Esophagus (tissue), 2 donors: ENCODE measurements at regions not wholly inside any gene's neighbourhood (a gene's known extent, or its start where the extent isn't known, plus 50 kb on each side); places are given as distances from the start of the nearest gene placed in this dataset.

Source experiments
- H3K27ac ChIP-seq, 2 donors: one replicate each; pipeline ENCODE4 v1.5.1; 2013; ENCODE audit warnings: low read depth in 2 of 2, mild to moderate bottlenecking in 2 of 2, inconsistent platforms in 1 of 2, low read length in 1 of 2, moderate library complexity in 1 of 2
- H3K27me3 ChIP-seq, 2 donors: one replicate each; pipeline ENCODE4 v1.6.1; 2013; ENCODE audit warnings: low read length in 2 of 2, control low read depth in 1 of 2, mild to moderate bottlenecking in 1 of 2; ENCODE audit not compliant: insufficient read depth in 2 of 2, control insufficient read depth in 1 of 2
- H3K36me3 ChIP-seq, 2 donors: one replicate each; pipeline ENCODE4 v1.6.1; 2013; ENCODE audit warnings: low read length in 1 of 2; ENCODE audit not compliant: control insufficient read depth in 2 of 2, insufficient read depth in 2 of 2
- H3K4me1 ChIP-seq, 2 donors: one replicate each; pipeline ENCODE4 v1.6.1; 2013; ENCODE audit warnings: low read length in 1 of 2; ENCODE audit not compliant: control insufficient read depth in 2 of 2, insufficient read depth in 2 of 2
- H3K4me3 ChIP-seq, 2 donors: one replicate each; pipeline ENCODE4 v1.5.1; 2013; ENCODE audit warnings: low read length in 2 of 2, mild to moderate bottlenecking in 2 of 2, low read depth in 1 of 2, moderate library complexity in 1 of 2
- H3K9me3 ChIP-seq, 2 donors: one replicate each; pipeline ENCODE4 v1.6.1; 2013; ENCODE audit warnings: mild to moderate bottlenecking in 2 of 2, low read depth in 1 of 2, low read length in 1 of 2, moderate library complexity in 1 of 2; ENCODE audit not compliant: control insufficient read depth in 2 of 2, insufficient read depth in 1 of 2
- WGBS, 2 donors: extraction: QIAGEN DNeasy Blood & Tissue Kit; methylation state at CpG; one replicate each; pipeline ENCODE4 v1.1.7; 2013; 5-methylcytosine and 5-hydroxymethylcytosine counted together
- donor health status: healthy with polysubstance abuse.
- donor health status: Bipolar disorder and iron deficiency.

DNA sequence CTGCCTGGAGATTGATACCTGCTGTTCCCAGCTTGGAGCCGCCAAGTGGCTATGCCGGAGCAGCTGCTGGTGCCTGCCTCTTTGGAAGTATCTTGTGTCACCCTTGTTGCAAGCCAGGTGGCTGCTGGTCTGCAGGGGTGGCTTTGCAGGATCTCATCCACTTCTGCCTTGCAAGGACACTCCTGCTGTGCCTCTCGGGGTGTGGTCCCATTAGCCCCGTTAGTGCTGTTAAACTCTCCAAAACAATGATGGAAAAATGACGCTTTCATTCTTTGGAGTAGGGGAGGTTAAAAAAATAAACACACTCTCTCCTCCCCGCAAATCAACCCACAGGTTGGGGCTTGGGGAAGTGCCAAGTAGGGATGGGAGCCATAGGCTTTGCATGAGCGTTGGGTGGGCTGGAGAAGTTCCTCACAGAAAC, 352.8 kb downstream of the RNF144A start:
- Histone ChIP-seq H3K36me3 (no peaks in the 10 kb centered on the region), H3K9me3 (peaks cover 0 to 2% of the 10 kb centered on the region in 2 donors), H3K4me3 (no peak overlapping the region), H3K27ac (no peak overlapping the region), H3K27me3 (no peaks in the 10 kb centered on the region), H3K4me1 (no peaks in the 10 kb centered on the region)
- WGBS, 2 donors: 60 to 62% methylated on average over 7 of the region's 7 CpGs

DNA sequence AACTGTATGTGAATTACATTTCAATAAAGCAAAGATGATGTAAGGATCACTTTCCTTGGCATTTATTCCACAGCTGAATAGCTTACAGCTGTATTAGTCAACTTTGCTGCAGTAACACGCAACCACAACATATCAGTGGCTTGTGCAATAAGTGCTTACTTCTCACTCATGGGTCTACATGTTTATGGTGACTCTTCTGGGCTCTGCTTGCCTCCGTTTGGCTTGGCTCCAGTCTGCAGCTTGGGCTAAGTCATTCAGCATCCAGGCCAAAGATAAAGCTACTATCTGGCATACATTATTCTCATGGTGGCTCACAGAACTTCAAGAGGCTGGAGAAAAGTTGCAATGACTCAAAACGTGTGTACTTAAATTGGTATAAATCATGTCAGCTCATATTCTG, 355.0 kb downstream of the RNF144A start:
- no peak overlapping the region for H3K27ac ChIP-seq
- no peak overlapping the region for H3K4me3 ChIP-seq
- H3K4me1 ChIP-seq: no peaks in the 10 kb centered on the region
- H3K27me3 ChIP-seq: no peaks in the 10 kb centered on the region
- no peaks in the 10 kb centered on the region for H3K36me3 ChIP-seq
- WGBS, 2 donors: 31 to 53% methylated on average over 3 of the region's 3 CpGs
- H3K9me3 ChIP-seq: peaks cover 0 to 2% of the 10 kb centered on the region in 2 donors

DNA sequence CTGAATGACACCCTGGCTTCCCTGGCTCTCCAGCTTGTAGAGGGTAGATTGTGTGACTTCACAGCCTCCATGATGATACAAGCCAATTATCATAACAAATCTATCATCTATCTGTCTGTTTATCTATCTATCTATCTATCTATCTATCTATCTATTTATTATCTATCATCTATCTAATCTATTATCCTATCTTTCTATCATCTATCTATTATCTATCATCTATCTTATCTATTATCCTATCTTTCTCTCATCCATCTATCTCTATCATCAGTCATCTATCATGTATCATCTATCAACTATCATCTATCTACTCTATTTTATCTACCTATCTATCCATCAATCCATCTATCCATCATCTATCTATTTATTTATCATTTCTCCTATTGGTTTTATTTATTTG, 361.8 kb downstream of the RNF144A start:
- no peak overlapping the region for H3K4me3 ChIP-seq
- no peaks in the 10 kb centered on the region for H3K9me3 ChIP-seq
- H3K36me3 ChIP-seq: no peaks in the 10 kb centered on the region
- no peak overlapping the region for H3K27ac ChIP-seq
- peaks cover 0 to 4% of the 10 kb centered on the region in 2 donors for H3K27me3 ChIP-seq
- no peaks in the 10 kb centered on the region for H3K4me1 ChIP-seq

DNA sequence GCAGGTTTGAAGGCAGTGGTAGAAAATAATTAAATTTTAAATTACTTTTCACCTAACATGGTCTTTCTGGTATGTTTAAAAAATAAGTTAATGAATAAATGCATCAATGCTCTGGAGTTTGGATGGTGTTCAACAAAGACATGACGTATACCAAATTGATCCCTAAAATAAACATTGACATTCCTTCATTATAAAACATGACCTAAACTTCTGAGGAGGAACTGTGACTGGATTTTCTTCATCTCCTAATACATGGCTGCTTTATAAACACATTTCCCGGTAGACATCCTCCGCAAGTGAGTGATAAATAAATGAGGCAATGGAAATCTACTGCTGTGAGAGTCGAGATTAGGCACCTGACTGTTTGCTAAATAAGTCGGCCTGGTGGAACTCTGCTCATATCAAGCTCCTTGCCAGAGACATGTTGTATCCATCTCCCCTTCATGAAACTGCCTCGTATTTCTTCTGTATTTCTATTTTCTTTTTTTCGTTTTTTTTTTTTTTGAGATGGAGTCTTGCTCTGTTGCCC, 362.3 kb downstream of the RNF144A start:
- H3K4me3 ChIP-seq: no peak overlapping the region
- H3K27me3 ChIP-seq: peaks cover 0 to 4% of the 10 kb centered on the region in 2 donors
- WGBS, 2 donors: 40 to 41% methylated on average over 7 of the region's 7 CpGs
- H3K9me3 ChIP-seq: no peaks in the 10 kb centered on the region
- H3K36me3 ChIP-seq: no peaks in the 10 kb centered on the region
- no peaks in the 10 kb centered on the region for H3K4me1 ChIP-seq
- H3K27ac ChIP-seq: no peak overlapping the region

DNA sequence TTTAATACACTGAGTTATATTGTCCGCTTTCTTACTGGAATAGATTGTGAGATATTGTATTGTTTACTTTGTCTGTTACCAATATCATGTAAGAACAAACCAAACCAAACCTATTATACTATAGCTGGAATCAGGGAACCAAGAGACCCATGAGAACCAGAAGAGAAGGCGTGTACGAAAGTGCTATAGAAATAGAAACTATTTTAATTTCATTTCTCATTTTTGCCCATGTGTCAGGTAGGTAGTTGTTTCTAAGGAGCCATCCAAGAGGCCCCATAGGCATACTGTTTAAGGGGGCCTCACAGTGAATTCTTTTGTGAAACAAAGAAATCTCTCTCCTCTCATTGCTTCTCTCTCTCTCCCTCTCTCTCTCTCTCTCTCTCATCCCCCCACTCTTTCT, 363.6 kb downstream of the RNF144A start:
- no peak overlapping the region for H3K4me3 ChIP-seq
- no peaks in the 10 kb centered on the region for H3K4me1 ChIP-seq
- 87 to 89% methylated on average over 3 of the region's 3 CpGs for WGBS, 2 donors
- no peaks in the 10 kb centered on the region for H3K36me3 ChIP-seq
- H3K27me3 ChIP-seq: peaks cover 0 to 4% of the 10 kb centered on the region in 2 donors
- H3K27ac ChIP-seq: no peak overlapping the region
- no peaks in the 10 kb centered on the region for H3K9me3 ChIP-seq

DNA sequence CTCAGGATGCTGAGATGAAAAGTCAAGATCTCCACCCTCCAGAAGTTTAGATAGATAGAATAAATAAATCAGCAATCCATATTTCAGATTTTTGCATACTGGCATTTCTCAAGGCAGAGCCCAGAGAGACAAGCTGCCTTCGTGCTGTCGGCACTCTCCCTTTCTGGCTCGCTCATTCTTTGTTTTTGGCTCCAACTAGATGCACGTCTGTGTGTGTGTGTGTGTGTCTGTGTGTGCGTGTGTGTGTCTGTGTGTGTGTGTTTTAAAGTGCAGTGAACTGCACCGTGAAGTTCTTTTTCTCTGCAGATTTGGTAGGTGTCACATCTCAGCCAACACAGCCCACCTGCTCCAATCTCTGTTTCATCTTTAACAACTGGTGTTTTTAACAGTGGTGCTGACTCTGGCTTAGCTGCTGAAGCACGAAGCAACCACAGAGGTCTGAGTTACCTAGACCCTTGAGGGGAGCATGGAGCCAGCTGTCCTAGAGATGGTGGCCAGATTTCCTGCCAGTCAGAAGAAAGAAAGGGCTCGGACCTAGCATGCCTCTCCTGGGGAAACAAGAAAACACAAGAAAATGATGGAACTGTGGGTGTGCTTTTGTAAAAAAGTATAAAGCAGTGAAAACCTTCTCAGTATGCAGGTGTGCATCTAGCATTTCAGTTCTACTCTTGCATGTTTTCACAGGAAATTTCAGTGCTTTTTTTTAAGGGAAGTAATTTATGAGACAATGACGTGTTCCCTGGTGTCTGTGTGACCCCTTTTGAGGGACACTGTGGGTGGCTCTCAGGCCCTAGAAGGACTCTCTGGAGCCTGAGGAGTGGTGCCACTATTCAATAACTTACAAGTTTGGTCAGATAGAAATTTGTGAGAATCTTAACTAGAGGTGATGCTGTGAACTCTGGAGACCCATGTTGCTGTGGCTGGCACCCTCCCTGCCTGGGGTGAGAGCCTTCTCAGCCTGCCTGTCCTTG, 364.3 kb downstream of the RNF144A start:
- peaks cover 0 to 4% of the 10 kb centered on the region in 2 donors for H3K27me3 ChIP-seq
- H3K4me1 ChIP-seq: no peaks in the 10 kb centered on the region
- no peak overlapping the region for H3K27ac ChIP-seq
- no peak overlapping the region for H3K4me3 ChIP-seq
- H3K9me3 ChIP-seq: no peaks in the 10 kb centered on the region
- 48% methylated on average over 9 of the region's 9 CpGs for WGBS, 2 donors
- H3K36me3 ChIP-seq: no peaks in the 10 kb centered on the region

DNA sequence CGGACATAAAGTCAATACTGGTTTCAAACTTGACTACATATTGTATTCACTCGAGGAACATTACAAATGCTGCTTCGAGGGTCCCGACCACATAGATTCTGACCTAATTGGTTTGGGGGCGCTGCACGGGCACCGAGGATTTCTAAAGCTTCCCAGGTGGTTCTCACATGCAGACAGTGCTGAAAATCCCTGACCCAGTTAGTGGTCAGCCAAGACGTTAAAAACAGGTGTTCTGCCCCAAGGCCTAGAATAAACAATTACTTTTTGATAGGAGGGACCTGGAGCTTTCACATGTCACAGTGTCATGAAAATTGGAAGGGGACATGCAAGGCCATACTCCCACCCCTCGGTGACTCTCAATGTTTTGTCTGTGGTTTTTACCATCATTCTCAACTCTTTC, 368.9 kb downstream of the RNF144A start:
- no peak overlapping the region for H3K27ac ChIP-seq
- H3K36me3 ChIP-seq: no peaks in the 10 kb centered on the region
- H3K4me3 ChIP-seq: no peak overlapping the region
- H3K27me3 ChIP-seq: peaks cover 0 to 4% of the 10 kb centered on the region in 2 donors
- 86 to 91% methylated on average over 9 of the region's 9 CpGs for WGBS, 2 donors
- H3K4me1 ChIP-seq: no peaks in the 10 kb centered on the region
- no peaks in the 10 kb centered on the region for H3K9me3 ChIP-seq

DNA sequence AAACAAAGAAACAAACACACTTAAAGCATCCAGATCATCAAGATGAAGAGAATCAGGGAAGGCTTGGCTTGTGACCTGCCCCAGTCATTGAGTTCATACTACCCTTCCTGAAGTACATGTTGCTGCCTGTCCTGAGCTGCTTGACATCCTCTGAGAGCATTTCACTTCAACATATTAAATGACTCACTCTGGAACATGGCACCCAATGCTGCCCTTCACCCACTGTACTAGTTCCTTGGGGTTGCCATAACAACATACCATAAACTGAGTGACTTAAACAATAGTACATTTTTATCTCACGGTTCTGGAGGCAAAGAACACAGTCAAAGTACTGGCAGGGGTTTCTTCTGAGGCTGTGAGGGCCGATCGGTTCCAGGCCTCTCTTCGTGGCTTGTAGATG, 371.3 kb downstream of the RNF144A start:
- Histone ChIP-seq H3K27me3 (no peaks in the 10 kb centered on the region), H3K9me3 (no peaks in the 10 kb centered on the region), H3K4me3 (no peak overlapping the region), H3K36me3 (no peaks in the 10 kb centered on the region), H3K4me1 (no peaks in the 10 kb centered on the region), H3K27ac (no peak overlapping the region)
- 48 to 63% methylated on average over 4 of the region's 4 CpGs for WGBS, 2 donors

DNA sequence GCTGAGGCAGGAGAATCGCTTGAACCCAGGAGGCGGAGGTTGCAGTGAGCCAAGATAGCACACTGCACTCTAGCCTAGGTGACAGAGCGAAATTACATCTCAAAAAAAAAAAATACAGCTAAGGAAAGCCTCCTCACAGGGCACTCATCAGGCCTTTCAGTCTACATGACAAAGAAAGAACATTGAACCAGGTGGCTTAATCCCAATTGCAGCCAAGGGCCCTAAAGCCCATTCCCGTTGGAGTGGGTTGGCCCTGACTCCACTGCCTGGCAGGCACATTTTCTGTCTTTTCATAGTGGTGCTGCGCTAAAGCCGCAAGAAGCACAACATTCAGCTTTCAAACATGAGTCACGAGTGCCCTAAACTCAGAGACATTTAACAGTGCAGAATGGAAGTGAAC, 372.5 kb downstream of the RNF144A start:
- no peak overlapping the region for H3K27ac ChIP-seq
- no peaks in the 10 kb centered on the region for H3K4me1 ChIP-seq
- no peaks in the 10 kb centered on the region for H3K9me3 ChIP-seq
- H3K27me3 ChIP-seq: no peaks in the 10 kb centered on the region
- H3K36me3 ChIP-seq: no peaks in the 10 kb centered on the region
- WGBS, 2 donors: 87 to 89% methylated on average over 7 of the region's 7 CpGs
- H3K4me3 ChIP-seq: no peak overlapping the region
